ENCODE measurements at regions not wholly inside any gene's neighbourhood (a gene's known extent, or its start where the extent isn't known, plus 50 kb on each side); places are given as distances from the start of the nearest gene placed in this dataset.

DNA sequence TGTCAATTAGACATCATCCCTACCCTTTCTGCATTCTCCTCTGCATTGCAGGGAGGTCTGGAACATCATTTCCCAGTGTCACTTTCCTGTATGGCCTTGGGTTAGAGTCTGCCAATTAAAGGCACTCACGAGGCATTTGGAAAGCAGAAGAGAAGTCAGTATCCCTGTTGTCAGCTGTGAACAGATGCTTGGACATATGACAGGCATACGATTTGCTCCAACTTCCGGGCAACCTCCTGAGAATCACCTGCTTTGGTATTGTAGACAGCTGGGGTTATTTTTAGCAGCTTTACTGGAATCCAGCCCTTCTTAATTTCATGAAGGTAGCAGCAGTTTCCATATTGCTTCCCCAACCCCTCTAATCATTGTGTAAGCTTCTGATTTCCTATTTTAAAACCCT, 88.7 kb upstream of the DHRS4 start:
- Histone ChIP-seq H3K9me3 (replicated peaks in 1 of 2; ENCODE audit: control insufficient read depth in 1 of 2, insufficient read depth in 1 of 2, low read length in 2 of 2) (no peaks in the 10 kb centered on the region), H3K27me3 (ENCODE audit: control insufficient read depth in 2 of 2, insufficient read depth in 2 of 2, low read length in 2 of 2) (no peaks in the 10 kb centered on the region), H3K9ac (ENCODE audit: insufficient read depth, low read length, poor library complexity, severe bottlenecking) (no peak overlapping the region), H3K27ac (ENCODE audit: low read depth in 1 of 2, low read length in 2 of 2) (no peak overlapping the region), H3K4me1 (ENCODE audit: control insufficient read depth in 1 of 2, insufficient read depth in 2 of 2, low read length in 2 of 2) (no peaks in the 10 kb centered on the region), H3K4me2 (replicated peaks; ENCODE audit: extremely low read depth, low read length, poor library complexity, severe bottlenecking) (no peak overlapping the region), H2AFZ (ENCODE audit: insufficient read depth, low read depth, low read length, poor library complexity, severe bottlenecking) (no peak overlapping the region), H3K4me3 (replicated peaks in 1 of 3; ENCODE audit: low read depth in 2 of 3, low read length in 3 of 3) (no peak overlapping the region), H4K20me1 (ENCODE audit: insufficient read depth, low read length) (no peaks in the 10 kb centered on the region), H3K36me3 (replicated peaks in 1 of 2; ENCODE audit: control insufficient read depth in 1 of 2, insufficient read depth in 2 of 2, low read length in 2 of 2) (no peaks in the 10 kb centered on the region), H3K79me2 (ENCODE audit: insufficient read depth, low read length) (no peaks in the 10 kb centered on the region)
- intact Hi-C loops (cut with micrococcal nuclease) = no loop called here
- TF ChIP-seq, protein P1, sequence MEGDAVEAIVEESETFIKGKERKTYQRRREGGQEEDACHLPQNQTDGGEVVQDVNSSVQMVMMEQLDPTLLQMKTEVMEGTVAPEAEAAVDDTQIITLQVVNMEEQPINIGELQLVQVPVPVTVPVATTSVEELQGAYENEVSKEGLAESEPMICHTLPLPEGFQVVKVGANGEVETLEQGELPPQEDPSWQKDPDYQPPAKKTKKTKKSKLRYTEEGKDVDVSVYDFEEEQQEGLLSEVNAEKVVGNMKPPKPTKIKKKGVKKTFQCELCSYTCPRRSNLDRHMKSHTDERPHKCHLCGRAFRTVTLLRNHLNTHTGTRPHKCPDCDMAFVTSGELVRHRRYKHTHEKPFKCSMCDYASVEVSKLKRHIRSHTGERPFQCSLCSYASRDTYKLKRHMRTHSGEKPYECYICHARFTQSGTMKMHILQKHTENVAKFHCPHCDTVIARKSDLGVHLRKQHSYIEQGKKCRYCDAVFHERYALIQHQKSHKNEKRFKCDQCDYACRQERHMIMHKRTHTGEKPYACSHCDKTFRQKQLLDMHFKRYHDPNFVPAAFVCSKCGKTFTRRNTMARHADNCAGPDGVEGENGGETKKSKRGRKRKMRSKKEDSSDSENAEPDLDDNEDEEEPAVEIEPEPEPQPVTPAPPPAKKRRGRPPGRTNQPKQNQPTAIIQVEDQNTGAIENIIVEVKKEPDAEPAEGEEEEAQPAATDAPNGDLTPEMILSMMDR (IDR thresholded peaks at IDR 0.05) = no peak
- peaks cover 0 to 1% (median 0%) of the 10 kb centered on the region in 7 donors for H3K9me3 Mint-ChIP-seq
- no peaks in the 10 kb centered on the region for H3K36me3 Mint-ChIP-seq
- 88% methylated on average over 1 of the region's 3 CpGs for WGBS (ENCODE audit: insufficient coverage)
- peaks cover 1 to 2% (median 2%) of the 10 kb centered on the region in 3 donors for H3K27me3 Mint-ChIP-seq (ENCODE audit: low read depth in 3 of 3)
- H3K27ac Mint-ChIP-seq = no peak overlapping the region
- H3K4me3 Mint-ChIP-seq = no peak overlapping the region
- no peaks in the 10 kb centered on the region for H3K4me1 Mint-ChIP-seq
- no peak for DNase-seq

DNA sequence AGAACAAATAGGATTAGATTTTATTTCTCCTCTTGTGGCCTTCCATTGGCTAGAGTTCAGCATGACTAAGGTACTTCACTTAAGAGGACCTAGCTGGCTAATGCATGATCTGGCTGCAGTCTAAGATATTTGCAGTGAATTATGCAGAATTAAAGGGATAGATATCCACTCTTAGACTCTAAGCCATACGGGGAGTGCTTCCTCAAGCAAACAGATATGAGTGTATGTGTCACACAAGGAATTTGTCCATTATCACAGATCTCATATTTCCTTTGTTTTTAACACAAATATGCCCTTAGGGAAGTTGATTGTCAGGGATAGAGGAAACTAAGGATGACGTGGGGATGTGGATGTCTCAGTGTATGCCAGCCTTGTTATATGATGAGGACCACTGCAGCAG, 88.1 kb upstream of the DHRS4 start:
- TF ChIP-seq, protein P1 (IDR thresholded peaks at IDR 0.05) = no peak
- Mint-ChIP-seq H3K27me3 (ENCODE audit: low read depth in 3 of 3) (peaks cover 1 to 4% (median 2%) of the 10 kb centered on the region in 3 donors), H3K27ac (no peak overlapping the region), H3K9me3 (peaks cover 0 to 1% (median 0%) of the 10 kb centered on the region in 7 donors), H3K4me3 (no peak overlapping the region), H3K4me1 (no peaks in the 10 kb centered on the region), H3K36me3 (no peaks in the 10 kb centered on the region)
- Histone ChIP-seq H3K79me2 (ENCODE audit: insufficient read depth, low read length) (no peaks in the 10 kb centered on the region), H3K9ac (ENCODE audit: insufficient read depth, low read length, poor library complexity, severe bottlenecking) (no peak overlapping the region), H3K4me3 (replicated peaks in 1 of 3; ENCODE audit: low read depth in 2 of 3, low read length in 3 of 3) (no peak overlapping the region), H3K4me1 (ENCODE audit: control insufficient read depth in 1 of 2, insufficient read depth in 2 of 2, low read length in 2 of 2) (no peaks in the 10 kb centered on the region), H3K27ac (ENCODE audit: low read depth in 1 of 2, low read length in 2 of 2) (no peak overlapping the region), H4K20me1 (ENCODE audit: insufficient read depth, low read length) (no peaks in the 10 kb centered on the region), H3K36me3 (replicated peaks in 1 of 2; ENCODE audit: control insufficient read depth in 1 of 2, insufficient read depth in 2 of 2, low read length in 2 of 2) (no peaks in the 10 kb centered on the region), H3K27me3 (ENCODE audit: control insufficient read depth in 2 of 2, insufficient read depth in 2 of 2, low read length in 2 of 2) (no peaks in the 10 kb centered on the region), H3K4me2 (replicated peaks; ENCODE audit: extremely low read depth, low read length, poor library complexity, severe bottlenecking) (no peak overlapping the region), H2AFZ (ENCODE audit: insufficient read depth, low read depth, low read length, poor library complexity, severe bottlenecking) (no peak overlapping the region), H3K9me3 (replicated peaks in 1 of 2; ENCODE audit: control insufficient read depth in 1 of 2, insufficient read depth in 1 of 2, low read length in 2 of 2) (no peaks in the 10 kb centered on the region)
- no CpG with 5 or more reads among the region's 2 CpGs for whole genome bisulfite sequencing (ENCODE audit: insufficient coverage)
- DNase-seq = no peak
- intact Hi-C loops (cut with micrococcal nuclease) = no loop called here

Data from CD14-positive monocyte (primary cell).